ENCODE measurements at regions not wholly inside any gene's neighbourhood (a gene's known extent, or its start where the extent isn't known, plus 50 kb on each side); places are given as distances from the start of the nearest gene placed in this dataset.

DNA sequence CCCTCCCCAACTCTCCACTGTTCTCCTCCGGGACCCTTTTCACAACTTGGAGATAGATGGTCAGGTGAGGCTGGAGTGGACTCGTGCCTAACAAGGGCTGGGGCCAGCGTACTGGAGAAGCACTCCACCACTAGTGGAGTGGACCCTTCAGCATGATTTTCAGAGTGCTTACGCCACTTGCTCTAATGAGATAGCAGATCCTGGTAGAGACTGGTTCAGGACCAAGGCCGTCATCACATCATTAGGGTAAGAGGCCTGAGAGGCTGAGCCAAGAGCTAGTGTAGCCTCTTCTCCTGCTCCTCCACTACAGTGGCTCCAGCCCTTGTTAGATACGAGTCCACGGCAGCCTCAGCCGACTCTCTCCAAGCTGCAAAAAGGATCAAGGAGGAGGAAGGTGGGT is 66.9 kb upstream of the NTRK3 start (continued):
- TF ChIP-seq TAF1 (IDR thresholded peaks at IDR 0.05; ENCODE audit: low read depth, low read length) (no peak), TBP (IDR thresholded peaks at IDR 0.05; ENCODE audit: low read depth, low read length) (no peak), SIX5 (IDR thresholded peaks at IDR 0.05; ENCODE audit: low read depth, low read length) (no peak)
- TF ChIP-seq, protein P1, sequence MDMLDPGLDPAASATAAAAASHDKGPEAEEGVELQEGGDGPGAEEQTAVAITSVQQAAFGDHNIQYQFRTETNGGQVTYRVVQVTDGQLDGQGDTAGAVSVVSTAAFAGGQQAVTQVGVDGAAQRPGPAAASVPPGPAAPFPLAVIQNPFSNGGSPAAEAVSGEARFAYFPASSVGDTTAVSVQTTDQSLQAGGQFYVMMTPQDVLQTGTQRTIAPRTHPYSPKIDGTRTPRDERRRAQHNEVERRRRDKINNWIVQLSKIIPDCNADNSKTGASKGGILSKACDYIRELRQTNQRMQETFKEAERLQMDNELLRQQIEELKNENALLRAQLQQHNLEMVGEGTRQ (IDR thresholded peaks at IDR 0.05; ENCODE audit: low read length) = no peak
- TF ChIP-seq, protein P2, sequence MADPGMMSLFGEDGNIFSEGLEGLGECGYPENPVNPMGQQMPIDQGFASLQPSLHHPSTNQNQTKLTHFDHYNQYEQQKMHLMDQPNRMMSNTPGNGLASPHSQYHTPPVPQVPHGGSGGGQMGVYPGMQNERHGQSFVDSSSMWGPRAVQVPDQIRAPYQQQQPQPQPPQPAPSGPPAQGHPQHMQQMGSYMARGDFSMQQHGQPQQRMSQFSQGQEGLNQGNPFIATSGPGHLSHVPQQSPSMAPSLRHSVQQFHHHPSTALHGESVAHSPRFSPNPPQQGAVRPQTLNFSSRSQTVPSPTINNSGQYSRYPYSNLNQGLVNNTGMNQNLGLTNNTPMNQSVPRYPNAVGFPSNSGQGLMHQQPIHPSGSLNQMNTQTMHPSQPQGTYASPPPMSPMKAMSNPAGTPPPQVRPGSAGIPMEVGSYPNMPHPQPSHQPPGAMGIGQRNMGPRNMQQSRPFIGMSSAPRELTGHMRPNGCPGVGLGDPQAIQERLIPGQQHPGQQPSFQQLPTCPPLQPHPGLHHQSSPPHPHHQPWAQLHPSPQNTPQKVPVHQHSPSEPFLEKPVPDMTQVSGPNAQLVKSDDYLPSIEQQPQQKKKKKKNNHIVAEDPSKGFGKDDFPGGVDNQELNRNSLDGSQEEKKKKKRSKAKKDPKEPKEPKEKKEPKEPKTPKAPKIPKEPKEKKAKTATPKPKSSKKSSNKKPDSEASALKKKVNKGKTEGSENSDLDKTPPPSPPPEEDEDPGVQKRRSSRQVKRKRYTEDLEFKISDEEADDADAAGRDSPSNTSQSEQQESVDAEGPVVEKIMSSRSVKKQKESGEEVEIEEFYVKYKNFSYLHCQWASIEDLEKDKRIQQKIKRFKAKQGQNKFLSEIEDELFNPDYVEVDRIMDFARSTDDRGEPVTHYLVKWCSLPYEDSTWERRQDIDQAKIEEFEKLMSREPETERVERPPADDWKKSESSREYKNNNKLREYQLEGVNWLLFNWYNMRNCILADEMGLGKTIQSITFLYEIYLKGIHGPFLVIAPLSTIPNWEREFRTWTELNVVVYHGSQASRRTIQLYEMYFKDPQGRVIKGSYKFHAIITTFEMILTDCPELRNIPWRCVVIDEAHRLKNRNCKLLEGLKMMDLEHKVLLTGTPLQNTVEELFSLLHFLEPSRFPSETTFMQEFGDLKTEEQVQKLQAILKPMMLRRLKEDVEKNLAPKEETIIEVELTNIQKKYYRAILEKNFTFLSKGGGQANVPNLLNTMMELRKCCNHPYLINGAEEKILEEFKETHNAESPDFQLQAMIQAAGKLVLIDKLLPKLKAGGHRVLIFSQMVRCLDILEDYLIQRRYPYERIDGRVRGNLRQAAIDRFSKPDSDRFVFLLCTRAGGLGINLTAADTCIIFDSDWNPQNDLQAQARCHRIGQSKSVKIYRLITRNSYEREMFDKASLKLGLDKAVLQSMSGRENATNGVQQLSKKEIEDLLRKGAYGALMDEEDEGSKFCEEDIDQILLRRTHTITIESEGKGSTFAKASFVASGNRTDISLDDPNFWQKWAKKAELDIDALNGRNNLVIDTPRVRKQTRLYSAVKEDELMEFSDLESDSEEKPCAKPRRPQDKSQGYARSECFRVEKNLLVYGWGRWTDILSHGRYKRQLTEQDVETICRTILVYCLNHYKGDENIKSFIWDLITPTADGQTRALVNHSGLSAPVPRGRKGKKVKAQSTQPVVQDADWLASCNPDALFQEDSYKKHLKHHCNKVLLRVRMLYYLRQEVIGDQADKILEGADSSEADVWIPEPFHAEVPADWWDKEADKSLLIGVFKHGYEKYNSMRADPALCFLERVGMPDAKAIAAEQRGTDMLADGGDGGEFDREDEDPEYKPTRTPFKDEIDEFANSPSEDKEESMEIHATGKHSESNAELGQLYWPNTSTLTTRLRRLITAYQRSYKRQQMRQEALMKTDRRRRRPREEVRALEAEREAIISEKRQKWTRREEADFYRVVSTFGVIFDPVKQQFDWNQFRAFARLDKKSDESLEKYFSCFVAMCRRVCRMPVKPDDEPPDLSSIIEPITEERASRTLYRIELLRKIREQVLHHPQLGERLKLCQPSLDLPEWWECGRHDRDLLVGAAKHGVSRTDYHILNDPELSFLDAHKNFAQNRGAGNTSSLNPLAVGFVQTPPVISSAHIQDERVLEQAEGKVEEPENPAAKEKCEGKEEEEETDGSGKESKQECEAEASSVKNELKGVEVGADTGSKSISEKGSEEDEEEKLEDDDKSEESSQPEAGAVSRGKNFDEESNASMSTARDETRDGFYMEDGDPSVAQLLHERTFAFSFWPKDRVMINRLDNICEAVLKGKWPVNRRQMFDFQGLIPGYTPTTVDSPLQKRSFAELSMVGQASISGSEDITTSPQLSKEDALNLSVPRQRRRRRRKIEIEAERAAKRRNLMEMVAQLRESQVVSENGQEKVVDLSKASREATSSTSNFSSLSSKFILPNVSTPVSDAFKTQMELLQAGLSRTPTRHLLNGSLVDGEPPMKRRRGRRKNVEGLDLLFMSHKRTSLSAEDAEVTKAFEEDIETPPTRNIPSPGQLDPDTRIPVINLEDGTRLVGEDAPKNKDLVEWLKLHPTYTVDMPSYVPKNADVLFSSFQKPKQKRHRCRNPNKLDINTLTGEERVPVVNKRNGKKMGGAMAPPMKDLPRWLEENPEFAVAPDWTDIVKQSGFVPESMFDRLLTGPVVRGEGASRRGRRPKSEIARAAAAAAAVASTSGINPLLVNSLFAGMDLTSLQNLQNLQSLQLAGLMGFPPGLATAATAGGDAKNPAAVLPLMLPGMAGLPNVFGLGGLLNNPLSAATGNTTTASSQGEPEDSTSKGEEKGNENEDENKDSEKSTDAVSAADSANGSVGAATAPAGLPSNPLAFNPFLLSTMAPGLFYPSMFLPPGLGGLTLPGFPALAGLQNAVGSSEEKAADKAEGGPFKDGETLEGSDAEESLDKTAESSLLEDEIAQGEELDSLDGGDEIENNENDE (IDR thresholded peaks at IDR 0.05; ENCODE audit: insufficient replicate concordance, low read length) = no peak
